HEK293 (cell line): ENCODE measurements at regions not wholly inside any gene's neighbourhood (a gene's known extent, or its start where the extent isn't known, plus 50 kb on each side); places are given as distances from the start of the nearest gene placed in this dataset.

Experiments used
- CTCF ChIA-PET: fragments of 350-600 bp; formaldehyde crosslinking; extraction: SDS; loops from one replicate; lab custom pipeline; 2021; ENCODE audit warnings: antibody characterized with exemption; lab: Yijun Ruan, JAX
- POLR2A ChIA-PET: fragments of 300-600 bp; formaldehyde crosslinking; extraction: SDS; loops from one replicate; lab custom pipeline; 2020; ENCODE audit warnings: antibody characterized with exemption, inconsistent platforms; lab: Yijun Ruan, JAX
- H3K27ac ChIP-seq: fragments of 200-500 bp; sonication (Bioruptor generic); 2 replicates; pipeline ENCODE4 v1.5.1; 2014; ENCODE audit warnings: low read depth, low read length, control low read depth, inconsistent platforms; ENCODE audit errors: extremely low read depth
- H3K36me3 ChIP-seq, 2 experiments: fragments of 200-500 bp in 1 of 2; sonication (Bioruptor generic) in 1 of 2; 1 replicate in 1 of 2; 2 replicates in 1 of 2; pipeline ENCODE4 v1.5.1; 2014 to 2017; ENCODE audit warnings: inconsistent platforms in 2 of 2, low read length in 2 of 2; ENCODE audit not compliant: control insufficient read depth in 2 of 2, insufficient read depth in 1 of 2
- H3K4me1 ChIP-seq: fragments of 200-500 bp; sonication (Bioruptor generic); 2 replicates; pipeline ENCODE4 v1.5.1; 2014; ENCODE audit warnings: mild to moderate bottlenecking, low read length, inconsistent platforms; ENCODE audit not compliant: control insufficient read depth, insufficient read depth
- H3K4me3 ChIP-seq: 2 replicates; pipeline ENCODE4 v1.5.1; 2011; ENCODE audit warnings: low read depth, mild to moderate bottlenecking, control low read depth, low read length, moderate library complexity
- H3K9me3 ChIP-seq: fragments of 200-500 bp; sonication (Bioruptor generic); 2 replicates; pipeline ENCODE4 v1.5.1; 2014; ENCODE audit warnings: low read depth, low read length, inconsistent platforms; ENCODE audit not compliant: control insufficient read depth, insufficient read depth
- ATF2 ChIP-seq: fragments of 450-650 bp; formaldehyde crosslinking; IDR thresholded peaks from 2 replicates; pipeline ENCODE4 v1.5.1; 2016; ENCODE audit warnings: missing biosample characterization, missing genetic modification characterization, low read depth
- HOXA7 ChIP-seq: sonication (generic); formaldehyde crosslinking; IDR thresholded peaks from 2 replicates; pipeline ENCODE4 v1.8.1; 2022; ENCODE audit warnings: missing genetic modification reagents, borderline replicate concordance
- INSM2 ChIP-seq: fragments of 450-650 bp; formaldehyde crosslinking; IDR thresholded peaks from 2 replicates; pipeline ENCODE4 v1.5.1; 2016; ENCODE audit warnings: missing biosample characterization, missing genetic modification characterization
- KLF10 ChIP-seq: fragments of 450-650 bp; IDR thresholded peaks from 2 replicates; pipeline ENCODE4 v1.5.1; 2018; ENCODE audit warnings: missing biosample characterization, mild to moderate bottlenecking, missing genetic modification characterization
- MZF1 ChIP-seq: fragments of 450-650 bp; formaldehyde crosslinking; IDR thresholded peaks from 2 replicates; pipeline ENCODE4 v1.5.1; 2017; ENCODE audit warnings: missing biosample characterization, missing genetic modification characterization, borderline replicate concordance
- PBX3 ChIP-seq: sonication (generic); formaldehyde crosslinking; IDR thresholded peaks from 2 replicates; pipeline ENCODE4 v1.8.1; 2022; ENCODE audit warnings: mild to moderate bottlenecking, moderate library complexity, missing genetic modification reagents
- SETDB1 ChIP-seq: IDR thresholded peaks from one replicate; pipeline ENCODE4 v1.6.1; 2017; ENCODE audit warnings: mild to moderate bottlenecking, low read length, moderate library complexity, mixed read lengths; ENCODE audit not compliant: insufficient read length
- TRIM28 ChIP-seq: IDR thresholded peaks from 2 replicates; pipeline ENCODE4 v1.6.1; 2011; ENCODE audit warnings: low read length, control low read depth, borderline replicate concordance
- WT1 ChIP-seq: fragments of 450-650 bp; formaldehyde crosslinking; IDR thresholded peaks from 2 replicates; pipeline ENCODE4 v1.5.1; 2016; ENCODE audit warnings: missing biosample characterization, missing genetic modification characterization
- ZFP3 ChIP-seq: fragments of 450-650 bp; formaldehyde crosslinking; IDR thresholded peaks from 2 replicates; pipeline ENCODE4 v1.5.1; 2016; ENCODE audit warnings: low read depth, missing biosample characterization, missing genetic modification characterization
- ZFP41 ChIP-seq: fragments of 450-650 bp; formaldehyde crosslinking; IDR thresholded peaks from 2 replicates; pipeline ENCODE4 v1.5.1; 2016; ENCODE audit warnings: missing biosample characterization, missing genetic modification characterization, borderline replicate concordance
- ZNF155 ChIP-seq: fragments of 450-650 bp; formaldehyde crosslinking; IDR thresholded peaks from 2 replicates; pipeline ENCODE4 v1.5.1; 2016; ENCODE audit warnings: missing biosample characterization, missing genetic modification characterization
- ZNF174 ChIP-seq: fragments of 450-650 bp; formaldehyde crosslinking; IDR thresholded peaks from 2 replicates; pipeline ENCODE4 v1.5.0; 2017; ENCODE audit warnings: missing biosample characterization, mild to moderate bottlenecking, missing genetic modification characterization
- ZNF23 ChIP-seq: fragments of 450-650 bp; formaldehyde crosslinking; IDR thresholded peaks from 2 replicates; pipeline ENCODE4 v1.5.1; 2016; ENCODE audit warnings: missing biosample characterization, missing genetic modification characterization, borderline replicate concordance
- ZNF280D ChIP-seq: fragments of 450-650 bp; formaldehyde crosslinking; IDR thresholded peaks from 2 replicates; pipeline ENCODE4 v1.5.1; 2016; ENCODE audit warnings: missing biosample characterization, missing genetic modification characterization
- ZNF341 ChIP-seq: fragments of 450-650 bp; formaldehyde crosslinking; IDR thresholded peaks from 2 replicates; pipeline ENCODE4; 2016; ENCODE audit warnings: low read depth, missing biosample characterization, missing genetic modification characterization
- ZNF37A ChIP-seq: fragments of 450-650 bp; IDR thresholded peaks from 2 replicates; pipeline ENCODE4 v1.5.1; 2018; ENCODE audit warnings: missing biosample characterization, missing genetic modification characterization
- ZNF449 ChIP-seq: fragments of 450-650 bp; formaldehyde crosslinking; IDR thresholded peaks from 2 replicates; pipeline ENCODE4 v1.5.1; 2017; ENCODE audit warnings: missing biosample characterization, mild to moderate bottlenecking, missing genetic modification characterization, moderate library complexity
- ZNF510 ChIP-seq: fragments of 450-650 bp; formaldehyde crosslinking; IDR thresholded peaks from 2 replicates; pipeline ENCODE4 v1.5.1; 2018; ENCODE audit warnings: mild to moderate bottlenecking, missing genetic modification characterization, missing biosample characterization; ENCODE audit not compliant: insufficient replicate concordance
- ZNF529 ChIP-seq: fragments of 450-650 bp; formaldehyde crosslinking; IDR thresholded peaks from 2 replicates; pipeline ENCODE4 v1.5.1; 2017; ENCODE audit warnings: missing genetic modification characterization, missing biosample characterization; ENCODE audit not compliant: insufficient replicate concordance
- ZNF549 ChIP-seq: fragments of 450-650 bp; IDR thresholded peaks from 2 replicates; pipeline ENCODE4 v1.5.1; 2018; ENCODE audit warnings: missing biosample characterization, missing genetic modification characterization, mild to moderate bottlenecking, inconsistent platforms, moderate library complexity
- ZNF610 ChIP-seq: fragments of 450-650 bp; formaldehyde crosslinking; IDR thresholded peaks from 2 replicates; pipeline ENCODE4 v1.5.1; 2016; ENCODE audit warnings: missing biosample characterization, missing genetic modification characterization, borderline replicate concordance
- ZNF785 ChIP-seq: fragments of 450-650 bp; formaldehyde crosslinking; IDR thresholded peaks from 2 replicates; pipeline ENCODE4 v1.5.1; 2016; ENCODE audit warnings: missing biosample characterization, missing genetic modification characterization

- no peak for TF ChIP-seq WT1 (tag by site-specific recombination)
- TF ChIP-seq ZFP3 (tag by site-specific recombination): no peak
Observed at GRCh38 chr6:27101824-27102223, 145.7 kb upstream of the PRSS16 start (continued).

- TF ChIP-seq ZNF785 (no peak), ZNF23 (tag by site-specific recombination) (no peak), INSM2 (no peak), ZFP41 (tag by site-specific recombination) (no peak), ZNF341 (tag by site-specific recombination) (no peak), ZNF155 (tag by site-specific recombination) (no peak), PBX3 (CRISPR knock-in tag) (no peak), HOXA7 (no peak), ZNF174 (tag by site-specific recombination) (no peak)
- Histone ChIP-seq H3K9me3 (no peaks in the 10 kb centered on the region), H3K4me1 (no peaks in the 10 kb centered on the region), H3K36me3 (no peaks in the 10 kb centered on the region), H3K4me3 (no peak overlapping the region), H3K27ac (no peak overlapping the region)
- ChIA-PET CTCF (no interaction called here), POLR2A (no interaction called here)
Observed at GRCh38 chr6:27106382-27106781, 141.1 kb upstream of the PRSS16 start.

- Histone ChIP-seq H3K9me3 (no peaks in the 10 kb centered on the region), H3K36me3 (no peaks in the 10 kb centered on the region), H3K4me1 (no peaks in the 10 kb centered on the region), H3K27ac (no peak overlapping the region), H3K4me3 (no peak overlapping the region)
- ChIA-PET CTCF (no interaction called here), POLR2A (interaction anchor here (0.6 to 0.7 kb wide), 2 partner anchors 36 to 1120 kb away, joined by 5 read pairs; no protein-coding TSS in a partner anchor)
- TF ChIP-seq TRIM28 (peak; percentile 64; the same call in 1 of the 2 replicates), SETDB1 (peak; percentile 98), ZNF37A (tag by site-specific recombination) (0 out of 2 replicates have a peak, but pooled peaks have one; percentile 49), ATF2 (tag by site-specific recombination) (no peak), ZNF280D (tag by site-specific recombination) (0 out of 2 replicates have a peak, but pooled peaks have one; percentile 51), ZNF449 (tag by site-specific recombination) (no peak), ZNF529 (tag by site-specific recombination) (peak; percentile 52), KLF10 (tag by site-specific recombination) (no peak), ZNF610 (tag by site-specific recombination) (0 out of 2 replicates have a peak, but pooled peaks have one; percentile 33), MZF1 (tag by site-specific recombination) (peak; percentile 44; the same call in 1 of the 2 replicates), ZNF510 (tag by site-specific recombination) (peak; percentile 89), ZNF549 (tag by site-specific recombination) (peak; percentile 51; the same call in 1 of the 2 replicates)
Observed at GRCh38 chr6:27111743-27112142, 135.8 kb upstream of the PRSS16 start.
